Neural cell (in vitro differentiated cells): ENCODE measurements at regions not wholly inside any gene's neighbourhood (a gene's known extent, or its start where the extent isn't known, plus 50 kb on each side); places are given as distances from the start of the nearest gene placed in this dataset.

Experiments
- EP300 ChIP-seq: fragments of 450-650 bp; conservative IDR thresholded peaks from 2 replicates; pipeline ENCODE4 v1.6.1; 2014; ENCODE audit warnings: antibody characterized with exemption, mild to moderate bottlenecking, moderate library complexity; ENCODE audit not compliant: poor library complexity, severe bottlenecking
- POLR2AphosphoS5 ChIP-seq: IDR thresholded peaks from 2 replicates; pipeline ENCODE4 v1.6.1; 2012
- RAD21 ChIP-seq: fragments of 450-650 bp; conservative IDR thresholded peaks from 2 replicates; pipeline ENCODE4 v1.6.1; 2014; ENCODE audit warnings: antibody characterized with exemption, mild to moderate bottlenecking, moderate library complexity
- REST ChIP-seq: IDR thresholded peaks from 2 replicates; pipeline ENCODE4 v1.6.1; 2012; ENCODE audit warnings: borderline replicate concordance
- SMC3 ChIP-seq: fragments of 450-650 bp; conservative IDR thresholded peaks from 2 replicates; pipeline ENCODE4 v1.6.1; 2014; ENCODE audit warnings: antibody characterized with exemption, mild to moderate bottlenecking, moderate library complexity; ENCODE audit not compliant: poor library complexity
- TAF1 ChIP-seq: IDR thresholded peaks from 2 replicates; pipeline ENCODE4 v1.6.1; 2012; ENCODE audit warnings: low read depth
- TF ChIP-seq, protein P1 (sequence below): fragments of 450-650 bp; IDR thresholded peaks from 2 replicates; pipeline ENCODE4 v1.5.1; 2014; ENCODE audit warnings: antibody characterized with exemption, mild to moderate bottlenecking, moderate library complexity; ENCODE audit not compliant: poor library complexity, severe bottlenecking

GRCh38 chr16:31709181-31709580 lies 164.4 kb upstream of the ZNF267 start:
- TF ChIP-seq, protein P1, sequence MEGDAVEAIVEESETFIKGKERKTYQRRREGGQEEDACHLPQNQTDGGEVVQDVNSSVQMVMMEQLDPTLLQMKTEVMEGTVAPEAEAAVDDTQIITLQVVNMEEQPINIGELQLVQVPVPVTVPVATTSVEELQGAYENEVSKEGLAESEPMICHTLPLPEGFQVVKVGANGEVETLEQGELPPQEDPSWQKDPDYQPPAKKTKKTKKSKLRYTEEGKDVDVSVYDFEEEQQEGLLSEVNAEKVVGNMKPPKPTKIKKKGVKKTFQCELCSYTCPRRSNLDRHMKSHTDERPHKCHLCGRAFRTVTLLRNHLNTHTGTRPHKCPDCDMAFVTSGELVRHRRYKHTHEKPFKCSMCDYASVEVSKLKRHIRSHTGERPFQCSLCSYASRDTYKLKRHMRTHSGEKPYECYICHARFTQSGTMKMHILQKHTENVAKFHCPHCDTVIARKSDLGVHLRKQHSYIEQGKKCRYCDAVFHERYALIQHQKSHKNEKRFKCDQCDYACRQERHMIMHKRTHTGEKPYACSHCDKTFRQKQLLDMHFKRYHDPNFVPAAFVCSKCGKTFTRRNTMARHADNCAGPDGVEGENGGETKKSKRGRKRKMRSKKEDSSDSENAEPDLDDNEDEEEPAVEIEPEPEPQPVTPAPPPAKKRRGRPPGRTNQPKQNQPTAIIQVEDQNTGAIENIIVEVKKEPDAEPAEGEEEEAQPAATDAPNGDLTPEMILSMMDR = no peak
- TF ChIP-seq POLR2AphosphoS5 = no peak
- no peak for TF ChIP-seq SMC3
- TF ChIP-seq RAD21 = no peak
- no peak for TF ChIP-seq TAF1
- TF ChIP-seq REST = no peak
- TF ChIP-seq EP300 = no peak
